GM12874 (cell line): ENCODE measurements at regions not wholly inside any gene's neighbourhood (a gene's known extent, or its start where the extent isn't known, plus 50 kb on each side); places are given as distances from the start of the nearest gene placed in this dataset.

ENCODE experiments used
- CTCF ChIP-seq: IDR thresholded peaks from 2 replicates; pipeline ENCODE4 v1.5.1; 2011; ENCODE audit warnings: low read depth, mild to moderate bottlenecking, control low read depth, low read length, moderate library complexity; ENCODE audit not compliant: insufficient read depth

GRCh38 chr13:30091691-30092090 is 215.7 kb downstream of the KATNAL1 start:
- TF ChIP-seq CTCF: no peak

GRCh38 chr13:30091035-30091434 is 216.3 kb downstream of the KATNAL1 start:
- TF ChIP-seq CTCF: no peak

- no peak for TF ChIP-seq CTCF
Observed at GRCh38 chr13:30088312-30088855, 219.0 kb downstream of the KATNAL1 start.

GRCh38 chr13:30085087-30085486 is 222.3 kb downstream of the KATNAL1 start:
- TF ChIP-seq CTCF: no peak

- no peak for TF ChIP-seq CTCF
Observed at GRCh38 chr13:30082391-30082790, 225.0 kb downstream of the KATNAL1 start.

- TF ChIP-seq CTCF: no peak
Observed at GRCh38 chr13:30081331-30081730, 226.0 kb downstream of the KATNAL1 start.

GRCh38 chr13:30079501-30079900 is 227.8 kb downstream of the KATNAL1 start:
- no peak for TF ChIP-seq CTCF
